Sigmoid colon (tissue), 4 donors: ENCODE measurements at regions not wholly inside any gene's neighbourhood (a gene's known extent, or its start where the extent isn't known, plus 50 kb on each side); places are given as distances from the start of the nearest gene placed in this dataset.

Experiments used
- CTCF ChIP-seq, 4 experiments: fragments of 450-650 bp in 3 of 4; fragments of 200-600 bp in 1 of 4; IDR thresholded peaks; one replicate each; pipeline ENCODE4 v1.5.1; 2016 to 2019; ENCODE audit warnings: antibody characterized with exemption in 4 of 4, mild to moderate bottlenecking in 3 of 4, moderate library complexity in 2 of 4
- EP300 ChIP-seq, 4 donors: sonication (generic); formaldehyde crosslinking; IDR thresholded peaks; one replicate each; pipeline ENCODE4 v1.6.1; 2017; ENCODE audit warnings: antibody characterized with exemption in 4 of 4
- POLR2A ChIP-seq, 2 donors: fragments of 450-650 bp; IDR thresholded peaks; one replicate each; pipeline ENCODE4 v1.6.1; 2016; ENCODE audit warnings: antibody characterized with exemption in 2 of 2, mild to moderate bottlenecking in 2 of 2, moderate library complexity in 2 of 2

GRCh38 chr11:92738276-92738675 is 231.2 kb upstream of the MTNR1B start:
- TF ChIP-seq EP300 (IDR thresholded peaks at IDR 0.05) (no peak), CTCF (IDR thresholded peaks at IDR 0.05) (no peak), POLR2A (IDR thresholded peaks at IDR 0.05) (no peak)
